ENCODE measurements at regions not wholly inside any gene's neighbourhood (a gene's known extent, or its start where the extent isn't known, plus 50 kb on each side); places are given as distances from the start of the nearest gene placed in this dataset.

DNA sequence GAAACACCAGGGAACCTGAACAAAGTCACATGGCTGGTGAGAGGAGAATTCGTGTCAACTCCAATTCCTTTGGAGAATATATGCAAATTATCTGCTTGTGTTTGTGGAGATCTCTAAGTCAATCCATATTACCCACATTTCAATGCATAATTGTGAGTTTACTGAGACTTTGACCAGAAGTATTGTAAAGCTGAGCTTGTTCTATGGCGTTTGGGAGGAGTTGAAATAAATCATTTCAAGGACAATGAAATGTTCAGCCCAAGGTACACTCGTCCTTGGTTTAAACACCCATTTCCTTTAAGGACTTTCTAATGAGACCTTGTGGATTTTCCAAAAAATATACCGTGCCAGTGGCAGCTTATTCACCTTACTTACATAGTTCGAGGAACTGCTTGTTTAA, 186.6 kb upstream of the HDAC9 start:
- in situ Hi-C loops (cut with MboI; ENCODE audit: low sequenced_read_pairs in 4 of 4) = no loop called here
- Histone ChIP-seq H3K4me1 (no peaks in the 10 kb centered on the region), H3K4me3 (no peak overlapping the region), H3K27ac (no peak overlapping the region), H3K9me3 (no peaks in the 10 kb centered on the region), H3K36me3 (no peaks in the 10 kb centered on the region), H3K27me3 (no peaks in the 10 kb centered on the region)
- DNase-seq (no peak), ATAC-seq (no peak)
- TF ChIP-seq, protein P1, sequence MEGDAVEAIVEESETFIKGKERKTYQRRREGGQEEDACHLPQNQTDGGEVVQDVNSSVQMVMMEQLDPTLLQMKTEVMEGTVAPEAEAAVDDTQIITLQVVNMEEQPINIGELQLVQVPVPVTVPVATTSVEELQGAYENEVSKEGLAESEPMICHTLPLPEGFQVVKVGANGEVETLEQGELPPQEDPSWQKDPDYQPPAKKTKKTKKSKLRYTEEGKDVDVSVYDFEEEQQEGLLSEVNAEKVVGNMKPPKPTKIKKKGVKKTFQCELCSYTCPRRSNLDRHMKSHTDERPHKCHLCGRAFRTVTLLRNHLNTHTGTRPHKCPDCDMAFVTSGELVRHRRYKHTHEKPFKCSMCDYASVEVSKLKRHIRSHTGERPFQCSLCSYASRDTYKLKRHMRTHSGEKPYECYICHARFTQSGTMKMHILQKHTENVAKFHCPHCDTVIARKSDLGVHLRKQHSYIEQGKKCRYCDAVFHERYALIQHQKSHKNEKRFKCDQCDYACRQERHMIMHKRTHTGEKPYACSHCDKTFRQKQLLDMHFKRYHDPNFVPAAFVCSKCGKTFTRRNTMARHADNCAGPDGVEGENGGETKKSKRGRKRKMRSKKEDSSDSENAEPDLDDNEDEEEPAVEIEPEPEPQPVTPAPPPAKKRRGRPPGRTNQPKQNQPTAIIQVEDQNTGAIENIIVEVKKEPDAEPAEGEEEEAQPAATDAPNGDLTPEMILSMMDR (IDR thresholded peaks at IDR 0.05 in 4 of 5, conservative IDR thresholded peaks at IDR 0.05 in 1 of 5) = no peak
- no peak for TF ChIP-seq POLR2A (IDR thresholded peaks at IDR 0.05)
- intact Hi-C loops (cut with DNase I; ENCODE audit: low total_unique reads) = no loop called here

DNA sequence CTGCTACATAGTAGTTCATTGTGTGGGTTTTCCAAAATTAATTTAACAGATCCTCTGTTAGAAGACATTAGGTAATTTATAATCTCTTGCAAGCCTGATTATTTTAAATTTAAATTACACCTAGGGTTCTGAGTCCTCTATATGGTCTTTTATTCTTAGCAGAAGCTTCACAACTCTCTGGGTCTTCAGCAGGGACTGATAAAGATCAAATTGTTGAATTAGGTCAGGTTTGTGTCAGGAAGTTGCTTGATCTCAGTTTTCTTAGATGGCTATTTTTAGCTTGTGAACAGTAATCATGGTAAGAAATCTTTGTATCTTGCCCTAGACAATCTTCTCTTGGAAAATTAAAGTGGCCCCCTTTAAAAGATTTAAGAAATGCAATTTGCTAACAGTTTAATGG, 183.1 kb upstream of the HDAC9 start:
- H3K4me3 ChIP-seq = no peak overlapping the region
- no peaks in the 10 kb centered on the region for H3K4me1 ChIP-seq
- H3K27me3 ChIP-seq = no peaks in the 10 kb centered on the region
- DNase-seq (no peak), ATAC-seq (no peak)
- in situ Hi-C loops (cut with MboI; ENCODE audit: low sequenced_read_pairs in 4 of 4) = no loop called here
- intact Hi-C loops (cut with DNase I; ENCODE audit: low total_unique reads) = no loop called here
- H3K36me3 ChIP-seq = no peaks in the 10 kb centered on the region
- H3K9me3 ChIP-seq = no peaks in the 10 kb centered on the region
- TF ChIP-seq, protein P1 (IDR thresholded peaks at IDR 0.05 in 4 of 5, conservative IDR thresholded peaks at IDR 0.05 in 1 of 5) = no peak
- TF ChIP-seq POLR2A (IDR thresholded peaks at IDR 0.05) = no peak
- H3K27ac ChIP-seq = no peak overlapping the region

DNA sequence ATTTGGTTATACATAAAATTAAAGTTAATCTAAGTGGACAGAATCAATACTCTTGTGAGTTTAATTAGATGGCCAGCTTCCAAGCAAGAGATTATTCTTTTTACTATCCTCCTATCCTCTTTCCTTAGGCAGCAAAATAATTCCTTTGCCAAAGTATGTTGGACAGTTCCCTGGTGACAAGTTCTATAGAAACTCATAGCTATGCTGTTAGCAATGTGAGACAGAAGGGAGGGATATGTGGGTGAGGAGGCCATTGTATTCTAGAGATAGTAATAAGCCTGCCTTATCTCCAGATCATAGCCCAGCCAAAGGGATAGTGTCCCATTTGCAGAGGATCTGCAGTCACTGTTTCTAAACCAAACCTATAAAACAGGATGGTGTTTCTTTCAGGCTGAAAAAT, 181.6 kb upstream of the HDAC9 start:
- intact Hi-C loops (cut with DNase I; ENCODE audit: low total_unique reads) = no loop called here

DNA sequence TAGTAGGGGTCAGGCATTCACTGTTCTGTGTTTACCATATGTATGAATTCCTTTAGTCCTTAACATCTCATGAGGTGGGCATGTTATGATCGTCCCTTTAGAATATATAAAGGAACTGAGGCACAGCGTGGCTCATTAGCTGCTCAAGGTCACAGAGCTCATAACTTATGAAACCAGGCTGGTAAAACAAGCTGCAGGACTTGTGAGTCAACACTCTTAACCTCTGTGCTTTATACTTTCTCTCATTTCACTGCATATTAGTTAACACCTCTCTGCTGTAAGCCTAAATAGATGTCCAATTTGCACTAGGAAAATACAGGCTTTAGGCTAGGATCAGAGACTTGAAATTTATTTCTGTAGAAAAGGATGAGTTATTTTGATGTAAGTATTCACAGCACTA, 180.3 kb upstream of the HDAC9 start:
- DNase-seq (no peak), ATAC-seq (no peak)
- no peaks in the 10 kb centered on the region for H3K36me3 ChIP-seq
- H3K4me3 ChIP-seq = no peak overlapping the region
- intact Hi-C loops (cut with DNase I; ENCODE audit: low total_unique reads) = no loop called here
- TF ChIP-seq POLR2A (IDR thresholded peaks at IDR 0.05) = no peak
- TF ChIP-seq, protein P1 (IDR thresholded peaks at IDR 0.05 in 4 of 5, conservative IDR thresholded peaks at IDR 0.05 in 1 of 5) = no peak
- in situ Hi-C loops (cut with MboI; ENCODE audit: low sequenced_read_pairs in 4 of 4) = no loop called here
- no peaks in the 10 kb centered on the region for H3K9me3 ChIP-seq
- no peaks in the 10 kb centered on the region for H3K27me3 ChIP-seq
- H3K27ac ChIP-seq = no peak overlapping the region
- H3K4me1 ChIP-seq = no peaks in the 10 kb centered on the region

More for the DNA sequence above, 181.6 kb upstream of the HDAC9 start:
- Histone ChIP-seq H3K4me3 (no peak overlapping the region), H3K27ac (no peak overlapping the region), H3K4me1 (no peaks in the 10 kb centered on the region), H3K9me3 (no peaks in the 10 kb centered on the region), H3K36me3 (no peaks in the 10 kb centered on the region), H3K27me3 (no peaks in the 10 kb centered on the region)
- in situ Hi-C loops (cut with MboI; ENCODE audit: low sequenced_read_pairs in 4 of 4) = no loop called here
- TF ChIP-seq, protein P1 (IDR thresholded peaks at IDR 0.05 in 4 of 5, conservative IDR thresholded peaks at IDR 0.05 in 1 of 5) = no peak
- TF ChIP-seq POLR2A (IDR thresholded peaks at IDR 0.05) = no peak
- ATAC-seq (no peak), DNase-seq (no peak)

DNA sequence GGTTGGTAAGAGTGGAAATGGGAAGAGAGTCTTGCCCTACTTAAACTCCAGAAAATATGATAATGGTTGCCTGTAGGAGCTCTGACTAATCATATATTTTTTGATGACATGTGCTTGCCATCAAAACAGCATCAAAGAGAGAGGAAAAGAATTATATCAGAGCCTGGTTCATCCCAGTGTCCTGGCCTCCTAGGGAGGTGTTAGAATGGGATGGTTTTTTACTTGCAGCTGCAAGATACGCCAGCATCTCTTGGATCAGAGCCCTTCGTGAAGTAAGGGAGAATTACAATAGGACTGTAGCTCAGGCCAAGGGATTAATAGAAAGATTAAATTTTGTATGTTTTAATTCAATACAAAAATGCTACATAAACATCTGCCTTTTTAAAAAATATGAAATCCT, 177.6 kb upstream of the HDAC9 start:
- H3K9me3 ChIP-seq = no peaks in the 10 kb centered on the region
- in situ Hi-C loops (cut with MboI; ENCODE audit: low sequenced_read_pairs in 4 of 4) (no loop called here), intact Hi-C loops (cut with DNase I; ENCODE audit: low total_unique reads) (no loop called here)
- no peak overlapping the region for H3K27ac ChIP-seq
- no peak overlapping the region for H3K4me3 ChIP-seq
- ATAC-seq (no peak), DNase-seq (no peak)
- no peaks in the 10 kb centered on the region for H3K36me3 ChIP-seq
- TF ChIP-seq, protein P1 (IDR thresholded peaks at IDR 0.05 in 4 of 5, conservative IDR thresholded peaks at IDR 0.05 in 1 of 5) = no peak
- TF ChIP-seq POLR2A (IDR thresholded peaks at IDR 0.05) = no peak
- no peaks in the 10 kb centered on the region for H3K27me3 ChIP-seq
- H3K4me1 ChIP-seq = no peaks in the 10 kb centered on the region

All from gastrocnemius medialis (tissue), 4 donors.